H1 (cell line): ENCODE measurements at regions not wholly inside any gene's neighbourhood (a gene's known extent, or its start where the extent isn't known, plus 50 kb on each side); places are given as distances from the start of the nearest gene placed in this dataset.

ENCODE experiments used
- CTCF ChIA-PET: fragments of 300-600 bp; sonication (Branson Sonifier 250); formaldehyde crosslinking; loops from one replicate; lab custom pipeline; 2021; ENCODE audit not compliant: partially characterized antibody; lab: Charles Lee
- POLR2A ChIA-PET: fragments of 300-600 bp; sonication (Branson Sonifier 250); formaldehyde crosslinking; loops from one replicate; lab custom pipeline; 2021; ENCODE audit warnings: inconsistent platforms; ENCODE audit not compliant: partially characterized antibody; lab: Charles Lee
- DNase-seq, 2 experiments: peaks; one replicate each; pipeline versions ENCODE4 v3.0.0 to v3.0.0-alpha.2; 2010 to 2022; ENCODE audit warnings: low spot score in 2 of 2, low read depth in 1 of 2, mixed read lengths in 1 of 2
- FAIRE-seq: peaks from 2 replicates; lab custom pipeline; 2011; peaks lifted over from hg19 to GRCh38; lab: Jason Lieb, UNC
- H2AFZ ChIP-seq: 2 replicates; pipeline ENCODE4 v1.8.1; 2012; ENCODE audit warnings: low read length, inconsistent platforms
- H2AK5ac ChIP-seq: 2 replicates; pipeline ENCODE4 v1.6.1; 2013; ENCODE audit warnings: low read depth, low read length
- H2BK120ac ChIP-seq: replicated peaks from 2 replicates; pipeline ENCODE3; 2013; ENCODE audit warnings: low read depth, low read length, inconsistent platforms
- H2BK12ac ChIP-seq: 2 replicates; pipeline ENCODE4 v1.6.1; 2013; ENCODE audit warnings: low read depth, low read length
- H2BK15ac ChIP-seq: 2 replicates; pipeline ENCODE4 v1.6.1; 2013; ENCODE audit warnings: low read length
- H2BK20ac ChIP-seq: 2 replicates; pipeline ENCODE4 v1.6.1; 2013; ENCODE audit warnings: low read length
- H2BK5ac ChIP-seq: 2 replicates; pipeline ENCODE4 v1.6.1; 2013; ENCODE audit warnings: low read depth, low read length
- H3K14ac ChIP-seq: 2 replicates; pipeline ENCODE4 v1.6.1; 2013; ENCODE audit warnings: inconsistent platforms; ENCODE audit not compliant: insufficient read length
- H3K18ac ChIP-seq: 2 replicates; pipeline ENCODE4 v1.6.1; 2013; ENCODE audit warnings: low read length; ENCODE audit errors: extremely low read depth
- H3K23ac ChIP-seq: 2 replicates; pipeline ENCODE4 v1.6.1; 2013; ENCODE audit warnings: inconsistent platforms; ENCODE audit not compliant: insufficient read length
- H3K23me2 ChIP-seq: 2 replicates; pipeline ENCODE4 v1.6.1; 2013; ENCODE audit warnings: low read depth, low read length
- H3K27ac ChIP-seq: 2 replicates; pipeline ENCODE4 v1.6.1; 2011; ENCODE audit warnings: low read depth, low read length, inconsistent platforms
- H3K27me3 ChIP-seq, 4 experiments: replicated peaks in 1 of 4; 1 replicate in 1 of 4; 2 replicates in 3 of 4; pipeline versions ENCODE4 v1.6.1 to v1.8.1; 2011 to 2013; ENCODE audit warnings: low read length in 3 of 4, mild to moderate bottlenecking in 3 of 4, inconsistent platforms in 2 of 4, mixed read lengths in 2 of 4, moderate library complexity in 1 of 4; ENCODE audit not compliant: control insufficient read depth in 3 of 4, insufficient read depth in 3 of 4; ENCODE audit errors: extremely low read depth in 1 of 4
- H3K36me3 ChIP-seq, 4 experiments: 2 replicates each; pipeline versions ENCODE4 v1.6.1 to v1.8.1; 2011 to 2013; ENCODE audit warnings: mild to moderate bottlenecking in 4 of 4, low read length in 3 of 4, moderate library complexity in 2 of 4, control low read depth in 1 of 4, inconsistent platforms in 1 of 4; ENCODE audit not compliant: insufficient read depth in 4 of 4, control insufficient read depth in 2 of 4
- H3K4ac ChIP-seq: replicated peaks from 2 replicates; pipeline ENCODE3; 2013; ENCODE audit warnings: low read length, low read depth, mixed read lengths, inconsistent platforms; ENCODE audit not compliant: insufficient read length
- H3K4me1 ChIP-seq, 4 experiments: replicated peaks in 1 of 4; 1 replicate in 1 of 4; 2 replicates in 3 of 4; pipeline versions ENCODE4 v1.6.1 to v1.8.1; 2011 to 2013; ENCODE audit warnings: low read length in 3 of 4, inconsistent platforms in 2 of 4, mixed read lengths in 1 of 4; ENCODE audit not compliant: insufficient read depth in 4 of 4, control insufficient read depth in 3 of 4
- H3K4me2 ChIP-seq, 2 experiments: 2 replicates each; pipeline versions ENCODE4 v1.6.1 to v1.8.1; 2011 to 2013; ENCODE audit warnings: low read depth in 2 of 2, low read length in 2 of 2, control low read depth in 1 of 2, inconsistent platforms in 1 of 2, mild to moderate bottlenecking in 1 of 2; ENCODE audit not compliant: insufficient read depth in 1 of 2
- H3K4me3 ChIP-seq, 4 experiments: fragments of 200-600, 300-600 bp in 1 of 4; sonication (generic), shearing (Covaris generic), sonication (Bioruptor Twin) in 1 of 4; 2 replicates each; pipeline versions ENCODE4 v1.5.1 to v1.8.1; 2011 to 2016; ENCODE audit warnings: low read length in 4 of 4, low read depth in 3 of 4, control low read depth in 2 of 4, inconsistent platforms in 2 of 4, mild to moderate bottlenecking in 2 of 4, mixed read lengths in 1 of 4, moderate library complexity in 1 of 4; ENCODE audit not compliant: insufficient read depth in 2 of 4; ENCODE audit errors: extremely low read depth in 1 of 4
- H3K56ac ChIP-seq: replicated peaks from 2 replicates; pipeline ENCODE3; 2013; ENCODE audit warnings: low read depth, mild to moderate bottlenecking, mixed read lengths, low read length, inconsistent platforms; ENCODE audit not compliant: insufficient read length
- H3K79me1 ChIP-seq: 2 replicates; pipeline ENCODE4 v1.6.1; 2013; ENCODE audit warnings: low read depth, low read length, control low read depth
- H3K79me2 ChIP-seq, 2 experiments: 2 replicates each; pipeline versions ENCODE4 v1.6.1 to v1.8.1; 2012 to 2013; ENCODE audit warnings: low read length in 2 of 2, mild to moderate bottlenecking in 2 of 2, inconsistent platforms in 1 of 2; ENCODE audit not compliant: insufficient read depth in 2 of 2, control insufficient read depth in 1 of 2
- H3K9ac ChIP-seq, 4 experiments: replicated peaks in 1 of 4; 1 replicate in 1 of 4; 2 replicates in 3 of 4; pipeline versions ENCODE4 v1.6.1 to v1.8.1; 2011 to 2013; ENCODE audit warnings: low read depth in 3 of 4, low read length in 3 of 4, control low read depth in 2 of 4, mild to moderate bottlenecking in 2 of 4, moderate library complexity in 2 of 4, inconsistent platforms in 1 of 4; ENCODE audit errors: extremely low read depth in 1 of 4
- H3K9me3 ChIP-seq, 2 experiments: 2 replicates each; pipeline versions ENCODE4 v1.6.1 to v1.8.1; 2012 to 2013; ENCODE audit warnings: mild to moderate bottlenecking in 2 of 2, moderate library complexity in 2 of 2, control low read depth in 1 of 2, inconsistent platforms in 1 of 2, low read depth in 1 of 2, low read length in 1 of 2, mixed read lengths in 1 of 2; ENCODE audit not compliant: insufficient read depth in 2 of 2
- H4K20me1 ChIP-seq, 2 experiments: replicated peaks in 1 of 2; 2 replicates each; pipeline versions ENCODE3 to v1.8.1; 2011 to 2013; ENCODE audit warnings: inconsistent platforms in 2 of 2, low read length in 2 of 2, mild to moderate bottlenecking in 1 of 2; ENCODE audit not compliant: insufficient read depth in 2 of 2, control insufficient read depth in 1 of 2
- H4K5ac ChIP-seq: 2 replicates; pipeline ENCODE4 v1.6.1; 2013; ENCODE audit warnings: low read length, low read depth, mixed read lengths, inconsistent platforms; ENCODE audit not compliant: insufficient read length
- H4K8ac ChIP-seq: 2 replicates; pipeline ENCODE4 v1.8.0; 2013; ENCODE audit warnings: mild to moderate bottlenecking, moderate library complexity, low read length, inconsistent platforms; ENCODE audit not compliant: insufficient read depth; ENCODE audit errors: extremely low read depth
- H4K91ac ChIP-seq: replicated peaks from 2 replicates; pipeline ENCODE3; 2013; ENCODE audit warnings: low read length, mixed read lengths, inconsistent platforms; ENCODE audit not compliant: insufficient read length
- POLR2AphosphoS5 ChIP-seq: IDR thresholded peaks from 2 replicates; pipeline ENCODE4 v1.6.1; 2011; ENCODE audit warnings: low read depth, low read length
- RFX5 ChIP-seq: IDR thresholded peaks from 2 replicates; pipeline ENCODE4 v1.6.1; 2011; ENCODE audit warnings: low read depth, low read length, improper control_type of control experiment, borderline replicate concordance
- SAP30 ChIP-seq: fragments of 300-600 bp; sonication (generic); IDR thresholded peaks from 2 replicates; pipeline ENCODE4 v1.7.1; 2012; ENCODE audit warnings: low read length, moderate library complexity, mild to moderate bottlenecking, inconsistent platforms; ENCODE audit not compliant: insufficient read depth, insufficient replicate concordance
- SIRT6 ChIP-seq: IDR thresholded peaks from one replicate; pipeline ENCODE4 v1.7.1; 2012; ENCODE audit warnings: low read length, inconsistent platforms
- WGBS, 2 experiments: shearing (Covaris generic) in 1 of 2; methylation state at CpG; one replicate each; pipeline versions ENCODE4 v1.1.6 to v1.1.7; 2013 to 2015; ENCODE audit warnings: low lambda C conversion rate in 2 of 2, mixed read lengths in 2 of 2, inconsistent platforms in 1 of 2, low coverage in 1 of 2, missing lambda C conversion rate in 1 of 2; ENCODE audit not compliant: insufficient replicate concordance in 2 of 2, insufficient coverage in 1 of 2, insufficient read length in 1 of 2; ENCODE audit errors: extremely low coverage in 1 of 2, missing lambda C conversion rate in 1 of 2; 5-methylcytosine and 5-hydroxymethylcytosine counted together
- TF ChIP-seq, protein P1 (sequence below): IDR thresholded peaks from 2 replicates; pipeline ENCODE4 v1.6.1; 2012; ENCODE audit warnings: low read length, inconsistent platforms

DNA sequence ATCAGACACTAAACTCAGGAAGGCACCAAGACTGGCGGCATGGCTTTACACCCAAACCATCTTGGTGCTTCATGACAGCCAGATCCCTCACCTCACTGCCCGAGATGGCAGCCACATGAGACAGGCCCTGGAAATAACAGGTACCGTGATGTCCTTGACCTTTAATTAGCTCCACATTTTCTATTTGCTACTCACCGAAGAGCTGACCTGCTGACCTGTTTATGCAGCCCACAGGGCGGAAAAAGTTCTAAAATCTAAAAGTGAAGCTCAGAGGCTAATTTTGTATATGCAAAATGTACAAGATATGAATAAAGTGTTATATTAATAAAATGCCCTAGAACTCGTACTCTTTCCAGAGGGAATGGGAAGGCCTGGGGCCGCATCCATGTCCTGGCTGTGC lies 51.6 kb upstream of the RASGEF1A start:
- Histone ChIP-seq H3K9me3 (no peaks in the 10 kb centered on the region), H3K4me1 (peaks cover 0 to 9% (median 2%) of the 10 kb centered on the region in 4 experiments; a peak in 4 of 7 replicates), H3K18ac (no peak overlapping the region), H3K36me3 (no peaks in the 10 kb centered on the region), H2BK15ac (no peak overlapping the region), H4K5ac (no peak overlapping the region), H3K4me2 (no peak overlapping the region), H2BK120ac (no peak overlapping the region), H2BK20ac (no peak overlapping the region), H2BK5ac (no peak overlapping the region), H3K9ac (no peak overlapping the region), H3K27me3 (no peaks in the 10 kb centered on the region), H3K14ac (no peak overlapping the region), H3K23ac (no peak overlapping the region), H3K4ac (no peak overlapping the region), H3K79me1 (no peaks in the 10 kb centered on the region), H3K27ac (no peak overlapping the region), H4K20me1 (no peaks in the 10 kb centered on the region), H3K79me2 (no peaks in the 10 kb centered on the region), H2AK5ac (no peak overlapping the region), H2AFZ (no peak overlapping the region), H4K91ac (no peak overlapping the region), H3K4me3 (no peak overlapping the region), H4K8ac (no peak overlapping the region), H3K56ac (no peak overlapping the region), H3K23me2 (peaks cover 8% of the 10 kb centered on the region), H2BK12ac (no peak overlapping the region)
- WGBS, 2 experiments, result 88% methylated on average over 7 of the region's 7 CpGs; no CpG with 5 or more reads in 1 of the 2 experiments
- POLR2A ChIA-PET, result no interaction called here
- CTCF ChIA-PET, result interaction anchor here (1.0 to 2.4 kb wide), 9 partner anchors 9 to 113 kb away, joined by 3 to 14 read pairs (median 5); no protein-coding TSS in a partner anchor
- DNase-seq (no peak), FAIRE-seq (no peak)
- no peak for TF ChIP-seq SIRT6
- TF ChIP-seq, protein P1, sequence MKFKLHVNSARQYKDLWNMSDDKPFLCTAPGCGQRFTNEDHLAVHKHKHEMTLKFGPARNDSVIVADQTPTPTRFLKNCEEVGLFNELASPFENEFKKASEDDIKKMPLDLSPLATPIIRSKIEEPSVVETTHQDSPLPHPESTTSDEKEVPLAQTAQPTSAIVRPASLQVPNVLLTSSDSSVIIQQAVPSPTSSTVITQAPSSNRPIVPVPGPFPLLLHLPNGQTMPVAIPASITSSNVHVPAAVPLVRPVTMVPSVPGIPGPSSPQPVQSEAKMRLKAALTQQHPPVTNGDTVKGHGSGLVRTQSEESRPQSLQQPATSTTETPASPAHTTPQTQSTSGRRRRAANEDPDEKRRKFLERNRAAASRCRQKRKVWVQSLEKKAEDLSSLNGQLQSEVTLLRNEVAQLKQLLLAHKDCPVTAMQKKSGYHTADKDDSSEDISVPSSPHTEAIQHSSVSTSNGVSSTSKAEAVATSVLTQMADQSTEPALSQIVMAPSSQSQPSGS, result no peak
- no peak for TF ChIP-seq SAP30
- TF ChIP-seq RFX5, result no peak
- no peak for TF ChIP-seq POLR2AphosphoS5
